Head of caudate nucleus (tissue), 42 donors: ENCODE measurements at regions not wholly inside any gene's neighbourhood (a gene's known extent, or its start where the extent isn't known, plus 50 kb on each side); places are given as distances from the start of the nearest gene placed in this dataset.
A peak's percentile ranks its signal among the peaks of the same experiment; 100 is the strongest.
"Not testable (repeated sequence)": the region's sequence is repeated elsewhere in the genome, so short reads cannot be mapped to it uniquely, and the experiment has no call there.

ENCODE experiments used
- DNase-seq, 42 donors: peaks; one replicate each; pipeline versions ENCODE4 v3.0.0 to v3.0.0-alpha.2; 2020 to 2021; ENCODE audit warnings: mixed read lengths in 7 of 42
- intact Hi-C: fragments of 100-400 bp; cut with DNase I; formaldehyde crosslinking; loops from one replicate; pipeline ENCODE4 v1.15.0; 2022

DNA sequence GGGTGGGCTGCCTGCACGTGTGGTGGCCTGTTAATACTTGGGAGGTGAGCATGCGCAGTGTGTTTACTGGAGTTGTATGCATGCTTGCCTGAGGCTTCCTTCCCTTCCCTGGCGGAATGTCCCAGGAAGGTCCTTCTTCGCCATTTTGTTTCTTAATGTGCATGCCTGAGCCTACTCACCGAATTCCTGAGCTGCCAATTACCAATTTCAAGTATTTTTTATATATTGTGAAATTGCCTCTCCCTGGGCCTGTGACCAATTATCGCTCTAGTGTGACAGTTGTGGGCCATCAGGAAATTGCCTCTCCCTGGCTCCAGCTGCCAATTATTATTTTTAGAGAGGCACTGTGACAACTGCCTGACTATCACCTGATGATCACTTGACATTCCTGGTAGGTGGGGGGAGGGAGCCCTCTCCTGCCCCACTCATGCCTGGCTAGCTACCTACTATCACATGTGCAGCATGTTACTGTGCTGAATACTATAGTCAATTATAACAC is 70.0 kb downstream of the FAM50B start:
- intact Hi-C loops = no loop called here
- DNase-seq = no peak

GRCh38 chr6:3919849-3920248 is 70.7 kb downstream of the FAM50B start:
- intact Hi-C loops = no loop called here
- no peak for DNase-seq

- no peak for DNase-seq
- intact Hi-C loops = no loop called here
Measured at GRCh38 chr6:3920321-3920720, 71.1 kb downstream of the FAM50B start.

DNA sequence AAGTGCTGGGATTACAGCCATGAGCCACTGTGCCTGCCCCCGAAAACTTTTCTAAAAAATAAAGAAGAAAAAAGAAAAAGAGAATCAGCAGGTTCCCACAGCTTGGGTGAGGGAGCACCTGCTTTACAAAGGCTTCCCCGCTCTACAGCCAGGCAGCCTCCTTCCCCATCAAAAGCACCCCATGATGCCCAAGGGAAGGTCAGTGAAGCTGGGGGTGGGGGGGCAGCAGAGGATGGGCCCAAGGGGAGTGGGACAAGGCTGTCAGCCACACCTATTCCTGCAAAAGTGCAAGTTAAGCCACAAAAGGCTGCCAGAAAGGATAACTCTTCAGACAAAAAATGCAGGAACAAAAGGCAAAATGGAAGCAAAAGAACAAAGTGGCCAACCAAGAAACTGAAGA is 72.5 kb downstream of the FAM50B start:
- DNase-seq = no peak
- intact Hi-C loops = no loop called here

DNA sequence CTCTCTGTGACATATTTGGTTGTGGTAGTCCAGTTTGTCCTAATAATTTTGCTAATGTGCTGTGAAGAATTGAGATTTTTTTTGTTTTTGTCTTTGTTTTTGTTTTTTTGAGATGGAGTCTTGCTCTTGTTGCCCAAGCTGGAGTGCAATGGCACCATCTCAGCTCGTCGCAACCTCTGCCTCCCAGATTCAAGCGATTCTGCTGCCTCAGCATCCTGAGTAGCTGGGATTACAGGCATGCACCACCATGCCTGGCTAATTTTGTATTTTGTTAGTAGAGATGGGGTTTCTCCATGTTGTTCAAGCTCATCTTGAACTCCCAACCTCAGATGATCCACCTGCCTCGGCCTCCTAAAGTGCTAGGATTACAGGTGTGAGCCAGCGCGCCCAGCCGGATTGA is 73.4 kb downstream of the FAM50B start:
- intact Hi-C loops, DNase-seq: not testable (repeated sequence)

GRCh38 chr6:3925223-3926149 is 76.3 kb downstream of the FAM50B start:
- intact Hi-C loops, DNase-seq: not testable (repeated sequence)

DNA sequence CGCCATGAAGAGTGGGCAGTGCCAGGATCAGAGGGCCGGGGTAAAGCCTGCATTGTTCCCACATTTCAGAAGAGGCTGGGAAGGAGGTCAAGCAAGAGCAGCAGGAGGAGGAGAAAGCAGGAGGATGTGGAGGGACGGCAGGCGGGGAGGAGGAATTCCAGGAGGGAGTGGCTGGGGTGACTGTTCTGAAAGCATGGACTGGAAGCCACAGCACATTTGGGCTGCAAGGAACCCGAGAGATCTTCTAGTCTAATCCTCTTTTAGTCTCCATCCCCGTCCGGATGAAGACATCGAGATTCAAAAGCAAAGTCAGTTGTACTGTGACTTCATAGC is 76.9 kb downstream of the FAM50B start:
- intact Hi-C loops = no loop called here
- no peak for DNase-seq

GRCh38 chr6:3928111-3928510 is 78.9 kb downstream of the FAM50B start:
- intact Hi-C loops = no loop called here

DNA sequence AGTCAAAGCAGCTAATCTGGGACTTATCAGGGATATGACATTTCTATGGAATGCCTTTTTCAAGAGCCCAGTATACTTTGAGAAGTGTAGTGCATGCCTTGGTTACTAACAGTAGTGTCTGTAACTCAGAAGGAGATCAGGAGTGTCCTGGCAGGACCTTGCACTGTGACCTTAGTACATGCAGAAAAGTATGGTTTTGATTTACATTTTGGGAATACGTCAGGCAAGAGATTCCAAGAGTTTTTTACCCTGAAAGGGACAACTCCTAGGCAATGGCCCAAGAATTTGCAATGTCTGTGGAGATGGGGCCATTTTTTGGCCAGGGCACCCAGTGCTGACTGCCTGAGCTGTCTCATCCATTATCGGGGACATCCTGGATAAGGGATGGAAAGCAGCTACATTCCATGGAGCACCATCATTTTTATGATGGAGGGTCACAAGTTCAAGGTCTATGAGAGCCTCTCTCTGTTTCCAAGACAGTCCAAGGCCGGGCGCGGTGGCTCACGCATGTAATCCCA is 80.2 kb downstream of the FAM50B start:
- intact Hi-C loops = no loop called here
- DNase-seq = no peak

More at GRCh38 chr6:3928111-3928510, 78.9 kb downstream of the FAM50B start:
- no peak for DNase-seq

DNA sequence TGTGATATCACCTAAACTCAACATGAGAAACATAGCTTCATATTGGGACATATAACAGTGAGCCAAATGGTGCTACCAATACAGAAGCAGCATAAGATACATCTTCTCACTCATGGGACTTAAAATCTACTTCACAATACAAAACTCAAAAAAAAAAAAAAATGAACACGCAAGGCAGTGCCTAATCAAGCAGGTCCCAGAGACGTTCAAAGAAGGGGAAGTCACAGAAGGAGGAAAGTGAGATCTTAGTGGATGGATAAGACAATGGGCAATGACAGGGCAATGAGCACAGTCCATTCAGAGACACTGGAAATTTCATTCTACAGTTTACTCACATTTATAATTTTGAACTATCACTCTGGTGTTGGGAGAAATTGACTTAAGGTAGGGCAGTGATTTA is 88.3 kb downstream of the FAM50B start:
- intact Hi-C loops = no loop called here
- DNase-seq = no peak

GRCh38 chr6:3938715-3939367 is 89.7 kb downstream of the FAM50B start:
- DNase-seq = no peak
- intact Hi-C loops = no loop called here

GRCh38 chr6:3939368-3939958 is 90.3 kb downstream of the FAM50B start:
- DNase-seq = no peak
- intact Hi-C loops = no loop called here

- DNase-seq = no peak
- intact Hi-C loops = no loop called here
Measured at GRCh38 chr6:3939964-3940363, 90.8 kb downstream of the FAM50B start.

DNA sequence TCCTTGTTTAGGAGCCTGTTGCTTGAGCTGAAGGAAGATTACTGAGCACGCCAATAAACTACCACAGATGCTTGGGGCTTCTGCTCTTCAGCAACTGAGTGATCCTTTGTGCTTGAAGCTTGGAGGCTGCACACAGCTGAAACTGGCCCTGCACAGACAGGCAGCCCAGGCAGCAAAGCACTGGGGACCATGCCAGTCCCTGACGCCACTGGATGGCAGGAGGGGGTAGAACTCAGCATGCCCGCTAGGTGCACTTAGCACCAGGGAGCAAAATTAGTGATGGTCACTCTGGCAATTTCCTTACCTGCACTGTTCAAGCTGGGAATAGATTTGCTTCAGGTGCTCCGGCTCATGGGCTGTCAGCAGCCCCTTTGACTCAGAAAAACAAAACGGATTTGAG is 91.5 kb downstream of the FAM50B start:
- DNase-seq = peak; percentile 35 to 88 (median 73)
- intact Hi-C loops = no loop called here

DNA sequence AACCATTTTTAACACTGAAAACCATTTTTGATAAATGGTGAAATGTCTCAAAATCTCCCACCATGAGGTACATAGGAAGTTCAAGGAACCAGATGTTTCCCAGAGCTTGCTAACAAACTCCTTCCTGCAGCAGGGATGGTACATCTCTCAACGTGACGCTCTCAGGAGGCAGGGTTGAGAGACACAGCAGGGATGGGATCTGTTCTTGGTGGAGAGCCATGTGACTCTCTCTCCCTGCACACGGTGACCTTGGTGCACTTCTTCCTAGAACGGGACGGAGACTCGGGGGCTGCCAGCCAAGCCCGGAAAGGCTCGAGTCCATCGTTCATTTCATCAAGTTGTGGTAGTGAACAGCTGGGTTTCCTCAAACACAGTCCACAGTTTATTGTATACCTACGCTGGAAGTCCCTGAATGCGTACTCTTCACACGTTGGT is 94.2 kb downstream of the FAM50B start:
- intact Hi-C loops = no loop called here
- DNase-seq = no peak

- intact Hi-C loops = no loop called here
- no peak for DNase-seq
Measured at GRCh38 chr6:3944246-3944645, 95.1 kb downstream of the FAM50B start.

DNA sequence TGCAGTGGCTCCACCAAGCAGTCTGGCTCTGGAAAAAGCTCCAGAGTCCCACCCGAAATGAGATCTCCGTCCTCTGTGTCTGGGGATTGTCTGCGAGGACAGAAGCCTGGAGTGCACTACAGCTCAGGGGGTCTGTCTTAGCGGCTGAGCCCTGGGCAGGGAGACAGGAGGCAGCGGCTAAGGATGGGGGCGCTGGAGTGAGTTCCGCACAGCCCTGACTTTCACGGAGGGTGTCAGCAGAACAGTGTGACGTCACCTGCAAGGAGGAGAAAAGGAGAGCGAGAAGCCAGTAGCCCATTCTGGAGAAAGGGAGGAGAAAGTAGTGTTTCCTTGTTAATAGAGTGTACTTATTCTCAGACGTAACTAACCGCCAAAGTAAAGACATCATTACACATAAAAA is 97.6 kb downstream of the FAM50B start:
- intact Hi-C loops = no loop called here
- peak in 2 of 42 donors; percentile 16 to 21 for DNase-seq

GRCh38 chr6:3948866-3949265 is 99.7 kb downstream of the FAM50B start:
- intact Hi-C loops = no loop called here
- DNase-seq = no peak

- DNase-seq = no peak
- intact Hi-C loops = no loop called here
Measured at GRCh38 chr6:3949521-3949920, 100.3 kb downstream of the FAM50B start.

DNA sequence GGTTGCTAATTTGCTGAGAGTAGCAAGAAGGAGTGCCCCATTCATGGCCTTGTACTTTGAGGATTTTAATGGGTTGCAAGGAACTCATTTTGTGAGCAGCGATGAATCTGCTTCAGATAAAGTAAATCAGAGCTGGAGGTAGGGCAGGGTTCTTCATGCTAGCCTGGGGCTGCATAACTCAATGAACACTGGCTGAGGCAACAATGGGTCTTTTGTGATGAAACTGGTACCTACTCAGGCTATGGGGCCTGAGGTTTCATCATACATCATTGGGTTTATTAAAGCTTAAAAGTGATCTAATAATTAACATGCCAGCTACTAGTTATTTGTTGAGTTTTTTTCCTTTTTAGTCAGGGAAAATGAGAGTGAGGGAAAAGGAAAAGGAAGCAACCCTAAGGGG is 106.9 kb downstream of the FAM50B start:
- intact Hi-C loops = no loop called here
- DNase-seq = no peak
